ENCODE measurements at regions not wholly inside any gene's neighbourhood (a gene's known extent, or its start where the extent isn't known, plus 50 kb on each side); places are given as distances from the start of the nearest gene placed in this dataset.
"Not testable (repeated sequence)": the region's sequence is repeated elsewhere in the genome, so short reads cannot be mapped to it uniquely, and the experiment has no call there.

DNA sequence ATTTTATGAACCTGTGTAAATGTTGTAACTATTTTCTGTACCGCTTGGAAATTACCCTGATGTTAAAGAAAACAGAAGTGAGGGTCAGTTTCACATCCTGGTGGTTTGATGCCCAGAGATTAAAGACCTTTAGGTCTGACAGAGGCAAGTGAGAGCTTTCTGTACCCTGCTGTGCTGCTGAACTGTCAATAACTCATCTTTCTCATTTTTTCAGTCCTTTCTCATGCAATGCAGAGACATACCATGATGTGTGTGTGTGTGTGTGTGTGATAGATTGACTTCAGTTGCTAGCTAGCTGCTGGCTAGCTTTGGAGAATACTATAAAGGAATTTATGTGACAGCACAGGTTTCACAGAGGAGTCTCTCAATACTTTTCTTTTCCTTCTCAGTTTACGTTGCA, 2025.6 kb upstream of the LRRTM1 start:
- DNase-seq (ENCODE audit: low spot score): no peak

DNA sequence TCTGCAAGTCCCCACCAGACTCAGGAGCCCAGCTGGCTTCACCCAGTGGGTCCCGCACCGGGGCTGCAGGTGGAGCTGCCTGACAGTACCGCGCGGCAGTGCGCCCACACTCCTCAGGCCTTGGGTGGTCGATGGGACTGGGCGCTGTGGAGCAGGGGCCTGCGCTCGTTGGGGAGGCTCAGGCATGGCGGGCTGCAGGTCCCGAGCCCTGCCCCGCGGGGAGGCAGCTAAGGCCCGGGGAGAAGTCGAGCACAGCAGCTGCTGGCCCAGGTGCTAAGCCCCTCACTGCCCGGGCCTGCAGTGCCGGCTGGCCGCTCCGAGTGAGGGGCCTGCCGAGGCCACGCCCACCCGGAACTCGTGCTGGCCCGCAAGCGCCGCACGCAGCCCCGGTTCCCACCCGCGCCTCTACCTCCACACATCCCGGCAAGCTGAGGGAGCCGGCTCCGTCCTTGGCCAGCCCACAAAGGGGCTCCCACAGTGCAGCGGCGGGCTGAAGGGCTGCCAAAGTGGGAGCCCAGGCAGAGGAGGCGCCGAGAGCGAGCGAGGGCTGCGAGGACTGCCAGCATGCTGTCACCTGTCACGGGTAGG, 2021.7 kb upstream of the LRRTM1 start:
- DNase-seq (ENCODE audit: low spot score): not testable (repeated sequence)

DNA sequence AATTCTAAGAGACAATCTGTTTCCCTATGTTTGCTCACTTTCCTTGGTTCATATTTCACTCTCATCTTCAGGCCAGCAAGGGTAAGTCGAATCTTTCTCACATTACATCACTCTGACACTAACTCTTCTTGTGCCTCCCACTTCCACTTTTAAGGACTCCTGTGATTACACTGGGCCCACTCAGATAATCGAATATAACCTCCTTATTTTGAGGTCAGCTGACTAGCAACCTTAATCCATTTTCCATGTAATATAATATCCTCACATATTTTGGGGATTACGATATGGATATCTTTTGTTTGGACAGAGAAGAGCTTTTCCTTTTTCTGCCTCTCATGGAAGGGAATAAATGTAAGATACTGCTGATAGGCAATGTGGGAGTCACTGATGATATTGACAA, 2015.7 kb upstream of the LRRTM1 start:
- no peak for DNase-seq (ENCODE audit: low spot score)

DNA sequence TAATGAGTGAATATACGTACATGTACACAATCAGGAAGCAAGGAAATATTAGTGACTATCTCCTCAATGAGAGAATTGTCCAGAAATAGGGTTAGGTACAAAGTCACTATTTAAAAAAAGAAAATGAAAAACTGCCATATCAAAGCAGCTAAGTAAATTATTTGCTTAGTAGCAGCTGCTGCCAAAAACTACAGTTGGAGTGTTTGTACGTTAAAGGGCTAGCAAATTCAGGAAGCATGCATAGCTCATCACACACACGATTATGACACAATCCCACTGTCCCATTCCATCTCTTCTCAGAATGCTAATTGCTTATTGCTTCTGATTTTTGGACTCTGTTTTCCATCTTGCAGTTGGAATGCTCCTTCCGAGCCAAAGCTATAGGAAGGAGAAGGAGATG, 2012.5 kb upstream of the LRRTM1 start:
- DNase-seq (ENCODE audit: low spot score): no peak

DNA sequence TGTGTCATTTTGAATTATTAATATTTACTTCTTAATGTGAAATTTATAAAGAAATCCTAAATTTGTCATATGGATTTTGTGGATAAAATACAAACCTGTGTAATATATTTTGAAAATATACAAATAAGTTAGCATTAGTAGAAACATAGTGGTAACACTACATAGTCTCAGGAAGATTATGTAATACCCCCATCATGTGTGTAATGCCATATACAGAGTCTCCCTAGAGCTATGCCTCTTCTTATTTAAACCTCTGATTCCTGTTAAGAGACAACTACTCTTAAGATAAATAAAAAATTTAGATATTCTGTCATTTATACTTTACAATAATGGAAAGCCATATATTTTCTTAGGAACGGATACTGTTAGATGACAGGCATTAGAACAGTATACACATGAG, 2012.0 kb upstream of the LRRTM1 start:
- no peak for DNase-seq (ENCODE audit: low spot score)

DNA sequence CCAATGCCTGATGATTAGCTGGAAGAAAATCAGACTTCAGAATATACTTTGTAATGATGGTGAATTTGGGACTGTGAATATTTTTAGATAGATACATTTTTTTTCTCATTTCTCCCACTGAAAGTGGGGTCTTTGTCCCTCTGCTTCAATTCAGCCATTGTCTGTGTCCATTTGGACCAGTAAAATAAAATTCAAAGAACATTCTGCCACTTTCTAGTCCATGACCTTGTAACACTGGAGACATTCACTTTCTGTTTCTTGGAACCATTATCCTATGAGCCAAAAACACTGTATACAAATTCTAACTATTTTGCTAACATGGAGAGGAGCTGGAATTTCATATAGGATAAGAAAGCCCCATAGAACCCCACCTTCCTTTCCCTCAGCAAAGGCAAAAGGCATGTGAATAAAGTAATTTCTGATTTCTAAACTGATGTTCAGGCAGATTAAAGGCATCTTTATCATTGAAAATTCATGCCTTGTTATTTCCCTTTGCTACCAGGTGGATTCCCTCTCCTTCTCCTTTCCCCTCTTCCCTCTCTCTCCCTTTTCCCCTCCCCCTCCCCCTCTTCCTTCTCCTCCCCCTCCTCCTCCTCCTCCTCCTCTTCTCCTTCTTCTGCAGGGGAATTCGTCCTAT, 2010.4 kb upstream of the LRRTM1 start:
- DNase-seq (ENCODE audit: low spot score): no peak

DNA sequence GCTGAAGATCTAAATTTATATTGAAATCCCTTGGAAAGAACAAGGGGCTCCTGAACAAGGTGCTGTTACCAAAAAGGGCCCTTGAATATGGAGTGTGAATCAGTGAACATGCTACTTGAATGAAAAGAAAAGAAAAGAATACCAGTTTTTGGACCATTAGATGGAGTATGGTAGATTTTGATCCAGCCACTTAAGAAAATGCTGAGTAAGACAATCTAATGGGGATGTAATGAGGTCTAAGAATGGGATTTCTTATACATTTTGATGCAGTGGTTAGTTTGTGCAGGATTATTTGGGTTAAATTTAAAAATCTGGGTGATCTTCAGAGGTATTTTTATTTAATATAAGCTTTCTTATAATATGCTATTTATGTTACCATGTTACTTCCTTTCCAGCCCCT, 2003.0 kb upstream of the LRRTM1 start:
- no peak for DNase-seq (ENCODE audit: low spot score)

DNA sequence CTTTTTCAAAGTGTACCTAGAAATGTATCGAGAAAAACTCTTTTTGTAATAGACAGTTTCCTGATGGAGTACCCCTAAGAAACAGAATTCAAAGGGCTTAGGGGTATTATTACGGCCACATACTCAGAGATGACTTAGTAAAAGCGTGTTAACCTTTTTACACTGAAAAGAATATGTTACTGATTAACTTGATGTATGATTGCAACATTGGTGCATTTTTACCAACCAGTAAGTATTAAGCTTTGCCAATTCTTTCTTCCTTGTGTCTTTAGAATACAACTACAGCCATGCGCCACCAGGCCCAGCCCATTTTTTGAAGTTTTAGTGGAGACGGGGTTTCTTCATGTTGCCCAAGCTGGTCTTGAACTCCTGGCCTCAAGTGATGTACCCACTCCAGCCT, 1997.0 kb upstream of the LRRTM1 start:
- DNase-seq (ENCODE audit: low spot score): no peak

DNA sequence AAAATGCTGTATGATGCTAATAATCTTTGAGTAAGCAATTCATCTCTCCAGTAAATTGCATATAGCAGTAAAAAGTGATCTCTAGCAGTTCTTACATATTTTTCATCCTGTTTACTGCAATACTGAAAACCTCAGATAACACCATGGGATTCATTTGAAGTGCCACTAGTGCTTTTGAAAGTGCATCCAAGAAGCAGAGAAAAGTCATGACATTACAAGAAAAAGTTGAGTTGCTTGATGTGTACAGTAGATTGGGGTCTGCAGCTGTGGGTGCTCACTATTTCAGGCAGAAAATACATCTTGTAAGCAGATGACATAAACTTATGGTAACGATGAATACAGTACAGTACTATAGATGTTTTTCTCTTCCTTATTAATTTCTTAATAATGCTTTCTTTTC, 1984.9 kb upstream of the LRRTM1 start:
- no peak for DNase-seq (ENCODE audit: low spot score)

DNA sequence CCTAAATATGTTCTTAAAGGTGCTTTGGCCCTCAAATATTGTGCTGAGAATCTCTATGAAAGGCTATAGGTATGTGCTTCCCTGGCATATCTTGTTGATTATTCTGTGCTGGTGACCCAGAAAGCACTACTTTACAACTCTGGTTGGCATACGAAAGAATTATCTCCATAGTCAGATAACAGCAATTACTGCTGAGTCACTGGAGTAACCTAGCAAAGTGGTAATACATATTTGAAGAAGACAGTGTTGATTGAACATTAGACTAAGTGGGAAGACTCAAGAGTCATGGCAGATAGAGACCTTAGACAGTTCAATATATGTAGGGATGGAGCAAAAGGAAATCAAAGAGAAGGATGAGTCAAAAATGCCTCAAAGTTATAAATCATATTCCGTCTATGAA, 1978.5 kb upstream of the LRRTM1 start:
- DNase-seq (ENCODE audit: low spot score): no peak

DNA sequence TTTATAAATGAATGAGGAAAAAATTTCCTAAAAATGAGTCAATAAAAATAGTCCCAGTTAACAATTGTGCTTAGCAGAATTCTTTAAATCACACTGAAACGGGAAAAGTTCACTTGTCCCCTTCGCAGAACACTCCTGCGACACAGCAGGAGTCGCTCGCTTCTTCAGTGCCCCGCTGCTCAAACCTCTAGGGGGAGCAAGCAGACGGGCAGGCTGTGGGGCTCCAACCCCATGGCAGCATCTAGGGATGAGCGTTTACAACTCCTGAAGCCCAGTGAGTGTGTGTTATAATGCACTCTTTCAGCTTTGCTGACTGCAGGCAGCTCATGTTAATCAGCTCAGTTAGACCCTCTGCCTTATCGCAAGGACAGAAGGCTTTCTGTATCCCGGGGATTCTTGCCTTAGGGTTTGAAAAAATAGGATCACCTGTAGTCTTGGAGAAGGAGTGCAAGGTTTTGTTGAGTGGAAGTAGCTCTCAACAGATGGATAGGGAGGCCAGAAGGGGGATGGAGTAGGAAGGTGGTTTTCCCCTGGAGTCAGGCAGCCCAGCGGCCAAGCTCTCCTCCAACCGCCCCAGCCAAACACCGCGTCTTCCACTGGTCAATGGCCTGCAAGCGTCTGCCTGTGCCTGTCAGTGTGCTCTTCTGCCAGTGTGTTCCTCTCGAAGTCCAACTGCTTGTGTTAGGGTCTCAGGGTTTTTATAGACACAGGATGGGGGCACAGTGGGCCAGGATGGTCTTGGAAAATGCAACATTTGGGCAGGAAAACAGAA, 1977.7 kb upstream of the LRRTM1 start:
- no peak for DNase-seq (ENCODE audit: low spot score)

DNA sequence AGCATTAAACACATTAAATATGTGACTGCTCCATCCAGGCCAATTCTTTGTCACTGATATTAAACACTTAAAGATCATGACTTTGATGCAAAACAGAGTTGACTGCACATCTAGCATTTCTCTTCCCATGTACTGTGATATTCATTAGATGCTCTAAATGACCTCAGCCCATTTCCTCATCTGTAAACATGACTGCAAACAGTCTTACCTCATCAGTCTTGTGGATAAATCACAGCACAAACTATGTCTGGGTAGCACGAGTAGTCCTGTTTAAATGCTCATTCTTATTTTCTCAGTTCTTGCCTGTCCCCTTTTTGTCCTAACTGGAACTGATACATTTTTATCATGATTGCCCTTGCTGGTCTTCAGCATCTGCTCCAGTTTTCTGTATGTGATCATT, 1974.8 kb upstream of the LRRTM1 start:
- DNase-seq (ENCODE audit: low spot score): no peak

DNA sequence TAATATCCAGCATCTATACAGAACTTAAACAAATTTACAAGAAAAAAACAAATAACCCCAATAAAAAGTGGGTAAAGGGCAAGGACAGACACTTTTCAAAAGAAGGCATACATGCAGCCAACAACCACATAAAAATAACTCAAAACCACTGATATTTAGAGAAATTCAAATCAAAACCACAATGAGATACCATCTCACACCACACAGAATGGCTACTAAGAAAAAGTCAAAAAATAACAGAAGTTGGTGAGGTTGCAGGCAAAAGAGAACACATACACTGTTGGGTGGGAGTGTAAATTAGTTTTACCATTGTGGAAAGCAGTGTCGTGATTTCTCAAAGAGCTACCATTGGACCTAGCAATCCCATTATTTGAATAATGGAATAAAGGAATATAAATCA, 1973.9 kb upstream of the LRRTM1 start:
- DNase-seq (ENCODE audit: low spot score): no peak

DNA sequence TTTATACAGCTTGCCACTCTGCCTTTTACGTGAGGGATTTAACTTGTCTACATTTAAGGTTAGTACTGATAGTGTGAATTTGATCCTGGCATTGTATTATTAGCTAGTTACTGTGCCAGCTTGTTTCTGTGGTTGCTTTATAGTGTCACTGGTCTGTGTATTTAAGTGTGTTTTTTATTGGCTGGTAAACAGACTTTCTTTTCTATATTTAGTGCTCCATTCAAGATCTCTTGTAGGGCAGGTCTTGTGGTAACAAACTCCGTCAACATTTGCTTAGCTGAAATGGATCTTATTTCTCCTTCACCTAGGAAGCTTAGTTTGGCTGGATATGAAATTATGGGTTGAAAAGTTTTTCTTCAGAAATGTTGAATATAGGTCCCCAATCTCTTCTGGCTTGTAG, 1971.0 kb upstream of the LRRTM1 start:
- no peak for DNase-seq (ENCODE audit: low spot score)

DNA sequence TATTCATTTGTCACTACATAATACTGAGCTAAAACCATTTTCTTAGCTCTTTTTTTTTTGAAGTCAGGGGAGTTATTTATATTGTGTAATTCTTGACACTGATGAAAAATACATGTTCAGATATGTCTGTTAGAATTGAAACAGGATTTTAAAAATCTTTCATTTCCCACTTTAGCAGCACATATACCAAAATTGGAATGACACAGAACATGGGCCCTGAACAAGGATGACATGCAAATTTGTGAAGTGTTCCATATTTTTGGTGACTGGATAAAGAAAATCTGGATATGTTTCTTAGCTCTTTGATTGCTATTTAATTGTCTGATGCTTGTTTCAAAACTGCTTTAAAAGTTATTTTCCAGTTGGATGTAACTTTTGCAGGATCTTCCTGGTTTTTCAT, 1963.9 kb upstream of the LRRTM1 start:
- no peak for DNase-seq (ENCODE audit: low spot score)

DNA sequence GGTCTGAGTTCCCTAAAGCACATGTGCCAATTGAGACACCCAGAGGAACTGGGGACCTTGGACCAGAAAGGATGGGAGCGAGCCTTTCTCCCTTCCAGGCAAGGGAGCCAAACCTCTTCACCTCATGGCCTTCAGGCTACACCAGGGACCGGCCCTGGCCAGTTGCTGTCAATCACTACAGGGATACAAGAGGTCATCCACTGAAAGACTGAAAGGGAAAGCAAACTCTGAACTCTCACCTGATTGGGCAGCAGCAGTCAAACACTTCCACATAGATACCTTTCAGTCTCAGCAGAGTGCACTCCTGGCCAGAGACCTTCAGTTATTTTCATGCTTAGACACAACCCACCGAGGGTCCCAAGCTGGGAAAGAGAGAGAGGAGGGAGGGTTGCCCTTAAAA, 1956.0 kb upstream of the LRRTM1 start:
- DNase-seq (ENCODE audit: low spot score): no peak

DNA sequence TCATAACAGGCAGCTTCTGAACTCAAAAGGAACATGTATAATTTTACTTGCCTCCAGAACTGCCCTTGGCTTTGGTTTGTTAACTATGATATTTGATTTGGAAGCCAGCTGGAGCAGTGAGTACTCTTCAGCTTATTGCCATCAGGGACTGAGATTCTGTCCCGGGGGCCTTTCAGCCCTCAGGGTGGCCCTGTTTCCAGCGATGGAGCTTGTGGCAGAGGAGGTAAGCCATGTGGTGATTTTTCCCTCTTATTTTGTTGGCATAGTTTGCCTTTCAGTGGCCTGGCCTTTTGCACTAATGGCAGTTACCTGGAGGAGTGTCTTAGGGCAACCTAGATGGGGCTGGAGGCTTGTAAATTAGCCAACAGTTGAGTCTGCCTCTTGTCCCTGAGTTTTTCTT, 1955.0 kb upstream of the LRRTM1 start:
- DNase-seq (ENCODE audit: low spot score): no peak

DNA sequence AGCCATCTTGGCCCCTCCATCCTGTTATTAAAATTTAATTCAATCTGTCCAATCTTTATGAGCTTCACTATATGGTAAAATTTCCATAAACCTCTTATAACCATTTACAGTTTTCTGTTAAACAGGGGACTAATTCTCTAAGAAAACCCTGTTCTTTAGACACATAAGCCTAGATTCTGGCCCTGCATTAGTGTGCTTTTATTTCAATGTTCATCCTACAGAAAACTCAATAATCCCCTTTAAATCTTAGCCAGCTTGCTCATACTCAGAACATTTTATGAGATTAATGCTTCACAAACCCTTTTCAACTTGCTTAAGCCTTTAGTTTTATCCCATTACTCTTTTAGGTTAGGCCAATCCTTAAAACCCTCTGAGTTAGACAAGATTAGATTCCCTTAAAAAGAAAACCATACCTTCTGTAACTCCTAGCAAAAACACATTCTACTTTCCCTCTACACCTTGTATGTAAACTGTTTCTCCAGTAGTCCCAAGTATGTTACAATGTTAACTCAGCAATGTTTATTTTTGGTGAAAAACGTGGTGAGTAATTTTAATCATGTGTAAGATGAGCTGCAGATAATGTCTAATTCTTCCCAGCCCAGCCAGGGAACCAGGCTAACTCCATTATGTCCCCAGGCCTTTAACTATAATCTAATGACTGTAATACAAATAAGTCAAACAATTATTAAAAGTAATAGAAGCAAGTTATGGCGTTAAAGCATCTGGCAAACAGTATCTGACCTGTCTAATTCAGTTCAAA, 1953.4 kb upstream of the LRRTM1 start:
- DNase-seq (ENCODE audit: low spot score): no peak

DNA sequence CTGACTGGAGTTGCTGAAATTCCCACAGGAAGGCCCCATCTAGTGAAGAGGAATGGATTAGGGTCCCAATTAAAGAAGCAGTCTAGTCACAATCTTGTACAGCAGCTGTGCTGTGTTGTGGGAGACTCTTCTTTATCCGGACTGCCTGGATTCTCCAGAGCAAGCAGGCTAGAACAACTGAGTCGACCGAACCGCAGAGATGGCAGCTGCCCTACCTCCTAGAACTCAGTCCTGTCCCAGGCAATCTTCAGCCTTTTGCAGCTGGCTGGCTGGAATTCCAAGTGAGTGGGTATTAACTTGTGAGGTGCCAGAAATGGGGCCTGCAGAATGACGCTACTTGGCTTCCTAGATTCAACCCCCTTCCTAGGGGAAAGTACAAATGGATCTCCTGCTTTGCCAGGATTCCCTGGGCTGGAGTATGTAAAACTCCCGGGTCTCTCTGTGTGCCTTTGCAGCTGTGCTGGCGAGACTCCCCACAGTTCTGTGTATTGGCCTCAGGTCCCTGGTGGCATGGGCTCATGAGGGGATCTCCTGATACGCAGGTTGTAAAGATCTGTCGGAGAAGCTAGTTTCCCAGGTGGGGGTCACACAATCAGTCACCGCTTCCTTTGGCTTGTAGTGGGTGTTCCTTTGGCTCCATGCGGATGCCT, 1952.6 kb upstream of the LRRTM1 start:
- DNase-seq (ENCODE audit: low spot score): no peak

DNA sequence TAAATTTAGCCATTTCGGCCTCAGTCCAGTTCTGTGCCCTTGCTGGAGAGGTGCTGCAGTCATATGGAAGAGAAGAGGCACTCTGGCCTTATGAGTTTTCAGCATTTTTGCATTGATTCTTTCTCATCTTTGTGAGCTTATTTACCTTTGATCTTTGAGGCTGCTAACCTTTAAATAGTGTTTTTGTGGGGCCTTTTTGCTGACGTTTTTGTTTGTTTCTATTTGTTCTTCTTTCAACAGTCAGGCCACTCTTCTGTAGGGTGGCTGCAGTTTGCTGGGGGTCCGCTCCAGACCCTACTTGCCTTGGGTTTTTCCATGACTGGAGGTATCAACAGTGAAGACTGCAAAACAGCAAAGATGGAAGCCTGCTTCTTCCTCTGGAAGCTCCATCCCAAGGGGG, 1951.7 kb upstream of the LRRTM1 start:
- DNase-seq (ENCODE audit: low spot score): no peak

DNA sequence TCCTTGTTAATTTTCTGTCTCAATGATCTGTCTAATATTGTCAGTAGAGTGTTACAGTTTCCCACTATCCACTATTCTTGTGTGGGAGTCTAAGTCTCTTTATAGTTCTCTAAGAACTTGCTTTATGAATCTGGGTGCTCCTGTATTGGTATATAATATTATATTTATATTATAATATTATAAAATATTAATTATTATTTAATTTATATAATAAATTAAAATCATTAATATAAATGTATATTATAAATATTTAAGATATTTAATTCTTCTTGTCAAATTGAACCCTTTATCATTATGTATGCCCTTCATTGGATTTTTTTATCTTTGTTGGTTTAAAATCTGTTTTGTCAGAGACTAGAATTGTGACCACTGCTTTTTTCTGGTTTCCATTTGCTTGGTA, 1950.2 kb upstream of the LRRTM1 start:
- DNase-seq (ENCODE audit: low spot score): no peak

DNA sequence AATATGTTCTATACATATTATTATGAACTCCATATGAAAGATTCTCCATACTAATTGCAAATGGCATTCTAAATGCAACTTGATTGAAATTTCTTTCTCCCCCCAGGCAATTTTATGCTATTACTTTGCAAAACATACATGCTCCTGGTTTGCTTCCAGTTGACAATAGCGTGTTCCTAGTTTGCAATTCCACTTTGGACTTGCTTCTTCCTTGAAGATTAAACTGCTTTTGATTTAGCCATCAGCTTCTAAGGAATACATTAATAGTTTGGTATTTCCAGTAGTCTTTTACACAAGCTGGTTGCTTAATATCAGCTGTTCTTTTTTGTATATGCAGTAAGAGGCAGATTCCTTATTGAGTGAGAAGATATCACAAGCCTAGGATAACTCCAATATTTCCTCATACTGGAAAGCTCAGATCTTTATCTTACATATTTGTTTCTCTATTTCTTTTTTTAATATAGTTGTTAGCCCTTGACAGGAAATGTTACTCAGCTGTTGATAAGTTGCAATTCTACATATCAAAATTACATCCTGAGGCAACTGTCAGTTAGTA, 1941.7 kb upstream of the LRRTM1 start:
- no peak for DNase-seq (ENCODE audit: low spot score)

Data from ureter (tissue), 1 donor.